ENCODE measurements at regions not wholly inside any gene's neighbourhood (a gene's known extent, or its start where the extent isn't known, plus 50 kb on each side); places are given as distances from the start of the nearest gene placed in this dataset.

- TF ChIP-seq, protein P1, sequence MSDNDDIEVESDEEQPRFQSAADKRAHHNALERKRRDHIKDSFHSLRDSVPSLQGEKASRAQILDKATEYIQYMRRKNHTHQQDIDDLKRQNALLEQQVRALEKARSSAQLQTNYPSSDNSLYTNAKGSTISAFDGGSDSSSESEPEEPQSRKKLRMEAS (IDR thresholded peaks at IDR 0.05): no peak
- TF ChIP-seq BHLHE40 (IDR thresholded peaks at IDR 0.05; ENCODE audit: low read depth, low read length) (no peak), KDM5A (IDR thresholded peaks at IDR 0.05) (no peak), CTCF (IDR thresholded peaks at IDR 0.05) (no peak), HEYL (CRISPR knock-in tag; IDR thresholded peaks at IDR 0.05) (no peak), MAZ (IDR thresholded peaks at IDR 0.05; ENCODE audit: borderline replicate concordance, low read depth, low read length) (no peak), HMGXB4 (CRISPR knock-in tag; IDR thresholded peaks at IDR 0.05; ENCODE audit: borderline replicate concordance) (no peak), ZNF302 (CRISPR knock-in tag; IDR thresholded peaks at IDR 0.05) (no peak), PHF8 (IDR thresholded peaks at IDR 0.05; ENCODE audit: borderline replicate concordance, low read depth) (no peak), HDAC2 (IDR thresholded peaks at IDR 0.05) (no peak), HOXB5 (CRISPR knock-in tag; IDR thresholded peaks at IDR 0.05) (no peak), NPAS2 (CRISPR knock-in tag; IDR thresholded peaks at IDR 0.05; ENCODE audit: borderline replicate concordance) (no peak)
- TF ChIP-seq, protein P2, sequence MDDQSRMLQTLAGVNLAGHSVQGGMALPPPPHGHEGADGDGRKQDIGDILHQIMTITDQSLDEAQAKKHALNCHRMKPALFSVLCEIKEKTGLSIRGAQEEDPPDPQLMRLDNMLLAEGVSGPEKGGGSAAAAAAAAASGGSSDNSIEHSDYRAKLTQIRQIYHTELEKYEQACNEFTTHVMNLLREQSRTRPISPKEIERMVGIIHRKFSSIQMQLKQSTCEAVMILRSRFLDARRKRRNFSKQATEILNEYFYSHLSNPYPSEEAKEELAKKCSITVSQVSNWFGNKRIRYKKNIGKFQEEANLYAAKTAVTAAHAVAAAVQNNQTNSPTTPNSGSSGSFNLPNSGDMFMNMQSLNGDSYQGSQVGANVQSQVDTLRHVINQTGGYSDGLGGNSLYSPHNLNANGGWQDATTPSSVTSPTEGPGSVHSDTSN (IDR thresholded peaks at IDR 0.05): no peak
- Histone ChIP-seq H3K27ac (peak overlapping the region; percentile 54 to 58), H3K9me3 (no peaks in the 10 kb centered on the region), H3K4me3 (no peak overlapping the region), H3K4me1 (peaks cover 34% of the 10 kb centered on the region), H3K4me2 (peak overlapping the region; percentile 51)
- ChIA-PET POLR2A (no interaction called here), CTCF (interaction anchor here (0.6 to 1.1 kb wide), 2 partner anchors 31 to 70 kb away, joined by 3 read pairs; no protein-coding TSS in a partner anchor)
- FAIRE-seq (no peak), ATAC-seq (peak; percentile 54 to 70; a peak in 5 of 6 replicates), DNase-seq (ENCODE audit: low read depth in 1 of 2, low spot score in 1 of 2) (peak in 1 of 2 experiments; percentile 70)
- WGBS (ENCODE audit: missing lambda C conversion rate): 45% methylated on average over 6 of the region's 6 CpGs
Observed at GRCh38 chr12:115004470-115005146, 320.6 kb upstream of the TBX3 start.

- H3K4me2 ChIP-seq: no peak overlapping the region
- 79% methylated on average over 11 of the region's 11 CpGs for WGBS (ENCODE audit: missing lambda C conversion rate)
- H3K4me1 ChIP-seq: peaks cover 46% of the 10 kb centered on the region
- ATAC-seq (no peak), FAIRE-seq (no peak), DNase-seq (ENCODE audit: low read depth in 1 of 2, low spot score in 1 of 2) (no peak)
- POLR2A ChIA-PET: no interaction called here
- H3K27ac ChIP-seq: peak overlapping the region in 1 of 2 experiments; percentile 8; a peak in 1 of 6 replicates
- H3K4me3 ChIP-seq: no peak overlapping the region
- CTCF ChIA-PET: interaction anchor here (1.2 kb wide), 1 partner anchor 15 kb away, joined by 4 read pairs; no protein-coding TSS in a partner anchor
- no peak for TF ChIP-seq FOXS1 (CRISPR knock-in tag; IDR thresholded peaks at IDR 0.05)
- no peak for TF ChIP-seq HMGXB4 (CRISPR knock-in tag; IDR thresholded peaks at IDR 0.05; ENCODE audit: borderline replicate concordance)
- TF ChIP-seq CBX2 (IDR thresholded peaks at IDR 0.05; ENCODE audit: borderline replicate concordance, low read depth): no peak
- TF ChIP-seq ZNF302 (CRISPR knock-in tag; IDR thresholded peaks at IDR 0.05): no peak
- H3K9me3 ChIP-seq: no peaks in the 10 kb centered on the region
Observed at GRCh38 chr12:115002434-115002833, 318.5 kb upstream of the TBX3 start.

Data from A549 (cell line).